ENCODE measurements at regions not wholly inside any gene's neighbourhood (a gene's known extent, or its start where the extent isn't known, plus 50 kb on each side); places are given as distances from the start of the nearest gene placed in this dataset.

DNA sequence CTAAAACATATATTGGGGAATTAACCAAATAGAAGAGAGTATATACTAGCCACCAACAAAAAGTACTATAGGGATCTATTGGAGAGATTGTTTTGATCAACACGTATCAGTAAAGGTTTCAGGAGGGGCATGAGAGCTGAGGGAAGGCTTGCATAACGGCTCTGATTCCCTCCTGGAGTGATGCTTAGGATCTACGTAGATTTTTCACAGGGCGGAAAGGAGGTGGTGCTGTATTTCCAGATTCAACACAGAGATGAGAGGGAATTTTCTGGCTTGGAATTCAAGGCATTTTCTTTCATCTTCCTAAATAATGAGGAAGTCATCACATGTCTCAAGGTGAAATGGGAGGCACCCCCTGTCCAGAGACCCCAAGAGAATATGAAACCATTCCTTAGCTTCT lies 443.8 kb downstream of the CMPK2 start:
- in situ Hi-C loops (cut with MboI; ENCODE audit: low pct_unique_long_range_greater_than_20kb, low sequenced_read_pairs, unreplicated experiment) = no loop called here
- DNase-seq (ENCODE audit: low spot score) = no peak
- TF ChIP-seq, protein P1, sequence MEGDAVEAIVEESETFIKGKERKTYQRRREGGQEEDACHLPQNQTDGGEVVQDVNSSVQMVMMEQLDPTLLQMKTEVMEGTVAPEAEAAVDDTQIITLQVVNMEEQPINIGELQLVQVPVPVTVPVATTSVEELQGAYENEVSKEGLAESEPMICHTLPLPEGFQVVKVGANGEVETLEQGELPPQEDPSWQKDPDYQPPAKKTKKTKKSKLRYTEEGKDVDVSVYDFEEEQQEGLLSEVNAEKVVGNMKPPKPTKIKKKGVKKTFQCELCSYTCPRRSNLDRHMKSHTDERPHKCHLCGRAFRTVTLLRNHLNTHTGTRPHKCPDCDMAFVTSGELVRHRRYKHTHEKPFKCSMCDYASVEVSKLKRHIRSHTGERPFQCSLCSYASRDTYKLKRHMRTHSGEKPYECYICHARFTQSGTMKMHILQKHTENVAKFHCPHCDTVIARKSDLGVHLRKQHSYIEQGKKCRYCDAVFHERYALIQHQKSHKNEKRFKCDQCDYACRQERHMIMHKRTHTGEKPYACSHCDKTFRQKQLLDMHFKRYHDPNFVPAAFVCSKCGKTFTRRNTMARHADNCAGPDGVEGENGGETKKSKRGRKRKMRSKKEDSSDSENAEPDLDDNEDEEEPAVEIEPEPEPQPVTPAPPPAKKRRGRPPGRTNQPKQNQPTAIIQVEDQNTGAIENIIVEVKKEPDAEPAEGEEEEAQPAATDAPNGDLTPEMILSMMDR (IDR thresholded peaks at IDR 0.05; ENCODE audit: extremely low read depth, insufficient read depth, missing control alignments) = no peak

DNA sequence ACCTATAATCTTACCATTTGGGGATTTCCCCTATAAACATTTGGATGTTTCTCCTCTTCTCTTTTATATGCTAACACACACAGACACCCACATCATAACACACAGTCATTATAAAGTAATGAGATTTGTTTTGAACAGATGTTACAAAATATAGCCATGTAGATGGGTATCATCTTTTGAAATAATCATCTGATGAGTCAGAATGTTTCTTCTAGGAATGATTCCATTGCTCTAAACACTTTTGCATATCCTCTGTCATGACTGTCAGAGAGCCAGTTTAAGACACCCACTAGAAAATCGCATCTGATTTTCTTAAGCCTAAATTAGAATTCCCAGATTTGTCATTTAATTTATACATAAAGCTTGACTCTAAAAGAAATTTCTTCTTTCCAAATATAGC lies 442.6 kb downstream of the CMPK2 start:
- TF ChIP-seq, protein P1 (IDR thresholded peaks at IDR 0.05; ENCODE audit: extremely low read depth, insufficient read depth, missing control alignments) = no peak
- in situ Hi-C loops (cut with MboI; ENCODE audit: low pct_unique_long_range_greater_than_20kb, low sequenced_read_pairs, unreplicated experiment) = no loop called here
- no peak for DNase-seq (ENCODE audit: low spot score)

DNA sequence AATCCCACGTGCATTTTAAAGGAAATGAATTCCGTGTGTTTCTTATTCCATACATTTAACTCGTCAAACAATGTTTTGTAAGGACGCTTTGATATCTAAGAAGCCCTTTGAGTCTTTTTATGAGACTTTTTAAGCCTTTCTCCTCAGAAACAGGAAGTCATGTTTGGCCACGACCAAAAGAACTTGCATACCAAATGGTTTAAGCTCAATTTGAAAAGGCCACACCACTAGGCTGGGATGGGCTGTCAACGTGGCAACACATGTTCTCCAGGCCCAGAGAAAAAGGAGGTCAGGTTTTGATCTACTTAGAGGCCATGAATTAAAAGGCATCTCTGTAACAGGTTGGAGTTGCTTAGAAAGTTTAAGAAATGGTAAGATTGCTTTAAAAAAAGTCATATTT lies 441.8 kb downstream of the CMPK2 start:
- DNase-seq (ENCODE audit: low spot score) = no peak
- in situ Hi-C loops (cut with MboI; ENCODE audit: low pct_unique_long_range_greater_than_20kb, low sequenced_read_pairs, unreplicated experiment) = no loop called here
- TF ChIP-seq, protein P1 (IDR thresholded peaks at IDR 0.05; ENCODE audit: extremely low read depth, insufficient read depth, missing control alignments) = no peak

DNA sequence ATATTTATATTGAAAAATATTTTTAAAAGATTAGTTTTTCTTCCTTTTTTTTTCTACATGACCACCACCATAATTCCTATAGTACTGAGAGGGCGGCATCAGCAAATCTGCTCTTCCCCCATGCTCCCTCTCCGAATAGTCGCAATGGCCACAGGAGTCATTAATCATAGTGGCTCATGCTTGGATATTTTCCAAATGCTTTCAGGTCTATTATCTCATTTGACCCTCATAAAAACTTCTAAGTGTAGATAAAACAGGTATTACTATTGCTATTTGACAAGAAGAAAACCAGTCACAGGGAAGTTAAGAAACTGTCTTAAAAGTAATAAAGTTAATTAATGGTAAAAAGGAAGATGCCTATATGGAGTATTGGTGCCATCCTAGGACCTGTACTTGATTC lies 440.7 kb downstream of the CMPK2 start:
- TF ChIP-seq, protein P1 (IDR thresholded peaks at IDR 0.05; ENCODE audit: extremely low read depth, insufficient read depth, missing control alignments) = no peak
- in situ Hi-C loops (cut with MboI; ENCODE audit: low pct_unique_long_range_greater_than_20kb, low sequenced_read_pairs, unreplicated experiment) = no loop called here
- DNase-seq (ENCODE audit: low spot score) = no peak

DNA sequence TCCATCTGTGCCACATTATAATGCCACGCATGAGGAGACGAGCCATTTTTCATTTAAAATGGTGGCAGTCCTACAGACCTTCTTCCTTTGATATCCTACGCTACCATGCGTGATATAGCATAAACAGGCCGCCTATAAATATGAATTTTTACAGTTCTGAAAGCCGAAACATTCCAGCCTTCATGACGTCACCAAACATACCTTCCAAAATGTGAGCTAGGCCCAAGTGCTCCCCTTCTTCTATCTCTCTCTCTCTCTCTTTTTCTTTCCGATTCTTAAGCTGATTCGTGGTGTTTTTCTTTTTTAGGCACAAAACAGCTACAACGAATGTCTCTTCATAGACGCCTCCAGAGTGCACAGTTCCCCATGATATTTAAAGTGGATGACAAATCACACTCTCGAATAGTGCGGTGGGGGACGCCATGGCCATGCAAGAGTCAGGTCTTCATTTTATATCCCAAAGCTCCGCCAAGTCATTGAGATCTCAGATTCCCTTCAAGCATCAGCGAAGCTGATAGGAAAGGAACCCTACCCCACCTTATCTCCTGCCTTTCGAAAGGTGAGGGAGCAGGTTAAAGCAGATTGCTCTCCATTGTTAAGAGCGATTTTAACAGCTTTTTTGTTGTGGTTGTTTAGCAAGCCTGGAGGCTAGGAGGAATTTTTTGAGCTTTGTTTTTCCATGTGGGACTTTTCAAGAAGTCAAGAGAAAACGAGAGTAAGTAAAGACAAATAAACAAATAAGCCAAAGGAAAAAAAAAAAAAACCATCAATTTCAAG lies 436.3 kb downstream of the CMPK2 start:
- DNase-seq (ENCODE audit: low spot score) = no peak
- TF ChIP-seq, protein P1 (IDR thresholded peaks at IDR 0.05; ENCODE audit: extremely low read depth, insufficient read depth, missing control alignments) = no peak
- in situ Hi-C loops (cut with MboI; ENCODE audit: low pct_unique_long_range_greater_than_20kb, low sequenced_read_pairs, unreplicated experiment) = no loop called here

DNA sequence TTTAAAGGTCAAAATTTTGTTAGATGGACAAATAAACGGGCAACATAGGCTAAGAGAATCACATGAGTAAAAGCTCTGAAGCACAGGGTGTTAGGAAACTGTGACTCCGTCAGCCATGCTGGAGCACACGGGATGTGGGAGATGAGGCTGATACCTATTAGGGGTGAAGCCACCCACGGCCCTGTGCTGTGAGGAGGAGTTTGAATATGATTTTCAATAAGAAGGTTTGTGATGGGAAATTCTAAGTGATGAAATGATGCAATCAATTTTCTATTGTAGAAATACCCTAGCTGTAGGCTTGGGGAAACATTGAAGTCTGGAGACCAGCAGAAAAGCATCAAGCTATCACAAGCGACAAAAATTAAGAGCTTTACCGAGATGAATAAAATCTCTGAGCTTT lies 431.3 kb downstream of the CMPK2 start:
- in situ Hi-C loops (cut with MboI; ENCODE audit: low pct_unique_long_range_greater_than_20kb, low sequenced_read_pairs, unreplicated experiment) = no loop called here
- DNase-seq (ENCODE audit: low spot score) = no peak
- TF ChIP-seq, protein P1 (IDR thresholded peaks at IDR 0.05; ENCODE audit: extremely low read depth, insufficient read depth, missing control alignments) = no peak

Data from GM13977 (cell line).